ENCODE measurements at regions not wholly inside any gene's neighbourhood (a gene's known extent, or its start where the extent isn't known, plus 50 kb on each side); places are given as distances from the start of the nearest gene placed in this dataset.

GRCh38 chr3:15964605-15965442 is 167.0 kb upstream of the ANKRD28 start:
- H3K9me3 Mint-ChIP-seq, result no peaks in the 10 kb centered on the region
- H3K36me3 ChIP-seq (ENCODE audit: insufficient read depth), result no peaks in the 10 kb centered on the region
- TF ChIP-seq CREB1 (CRISPR knock-in tag; IDR thresholded peaks at IDR 0.05; ENCODE audit: low read depth) (no peak), ZNF462 (CRISPR knock-in tag; IDR thresholded peaks at IDR 0.05) (peak; percentile 17; the same call in 1 of the 2 replicates)
- H3K4me1 ChIP-seq (ENCODE audit: insufficient read depth), result peaks cover 7% of the 10 kb centered on the region; the same call in 1 of the 2 replicates
- no peaks in the 10 kb centered on the region for H3K79me2 ChIP-seq (replicated peaks; ENCODE audit: insufficient read depth)
- H2AFZ ChIP-seq, result peak overlapping the region; percentile 3
- H3K9me2 ChIP-seq (ENCODE audit: insufficient read depth), result peaks cover 24% of the 10 kb centered on the region; the same call in 1 of the 2 replicates
- H3K4me3 ChIP-seq, result no peak overlapping the region
- H4K20me1 ChIP-seq (replicated peaks; ENCODE audit: insufficient read depth), result no peaks in the 10 kb centered on the region
- H3K4me1 Mint-ChIP-seq, result peaks cover 12% of the 10 kb centered on the region
- H3K4me3 Mint-ChIP-seq, result no peak overlapping the region
- ATAC-seq (peak; percentile 76), DNase-seq (ENCODE audit: low spot score) (peak; percentile 40)
- H3K27me3 Mint-ChIP-seq (ENCODE audit: insufficient read depth, low read depth, poor library complexity), result no peaks in the 10 kb centered on the region
- no peaks in the 10 kb centered on the region for H3F3A ChIP-seq (replicated peaks; ENCODE audit: low read depth)
- no peak overlapping the region for H3K4me2 ChIP-seq
- no peak overlapping the region for H3K27ac ChIP-seq (ENCODE audit: low read depth)
- no peak overlapping the region for H3K27ac Mint-ChIP-seq
- no peaks in the 10 kb centered on the region for H3K27me3 ChIP-seq (ENCODE audit: insufficient read depth)
- no peaks in the 10 kb centered on the region for H3K36me3 Mint-ChIP-seq (ENCODE audit: low read depth)

GRCh38 chr3:15967577-15967976 is 169.8 kb upstream of the ANKRD28 start:
- Histone ChIP-seq H3K9me2 (ENCODE audit: insufficient read depth) (peaks cover 24% of the 10 kb centered on the region; the same call in 1 of the 2 replicates), H3K4me1 (ENCODE audit: insufficient read depth) (peaks cover 7% of the 10 kb centered on the region; the same call in 1 of the 2 replicates), H4K20me1 (replicated peaks; ENCODE audit: insufficient read depth) (no peaks in the 10 kb centered on the region), H3K27me3 (ENCODE audit: insufficient read depth) (no peaks in the 10 kb centered on the region), H3F3A (replicated peaks; ENCODE audit: low read depth) (no peaks in the 10 kb centered on the region), H3K79me2 (replicated peaks; ENCODE audit: insufficient read depth) (no peaks in the 10 kb centered on the region), H2AFZ (no peak overlapping the region; the same call in 1 of the 2 replicates), H3K4me2 (no peak overlapping the region), H3K36me3 (ENCODE audit: insufficient read depth) (no peaks in the 10 kb centered on the region), H3K27ac (ENCODE audit: low read depth) (no peak overlapping the region), H3K4me3 (no peak overlapping the region)
- Mint-ChIP-seq H3K9me3 (peaks cover 4% of the 10 kb centered on the region; the same call in 1 of the 3 replicates), H3K27me3 (ENCODE audit: insufficient read depth, low read depth, poor library complexity) (no peaks in the 10 kb centered on the region), H3K4me3 (no peak overlapping the region), H3K4me1 (peaks cover 12% of the 10 kb centered on the region), H3K36me3 (ENCODE audit: low read depth) (no peaks in the 10 kb centered on the region), H3K27ac (no peak overlapping the region)
- DNase-seq (ENCODE audit: low spot score), result no peak
- no peak for ATAC-seq
- TF ChIP-seq EZH2 (IDR thresholded peaks at IDR 0.05; ENCODE audit: low read depth, unreplicated experiment), result no peak
- no peak for TF ChIP-seq NANOG (IDR thresholded peaks at IDR 0.05; ENCODE audit: borderline replicate concordance)
- TF ChIP-seq ETS1 (IDR thresholded peaks at IDR 0.05), result no peak
- TF ChIP-seq CTCF (conservative IDR thresholded peaks at IDR 0.05; ENCODE audit: low read depth in 2 of 2), result no peak
- TF ChIP-seq STAT1 (IDR thresholded peaks at IDR 0.05; ENCODE audit: unreplicated experiment), result no peak
- TF ChIP-seq POLR2AphosphoS5 (IDR thresholded peaks at IDR 0.05; ENCODE audit: low read depth), result no peak
